Fibroblast of the aortic adventitia (primary cell): ENCODE measurements at regions not wholly inside any gene's neighbourhood (a gene's known extent, or its start where the extent isn't known, plus 50 kb on each side); places are given as distances from the start of the nearest gene placed in this dataset.

Source experiments
- DNase-seq: peaks from one replicate; pipeline ENCODE4 v3.0.0-alpha.2; 2010; ENCODE audit warnings: low read depth
- H3K4me3 ChIP-seq: 2 replicates; pipeline ENCODE4 v1.5.1; 2011; ENCODE audit warnings: low read depth, mild to moderate bottlenecking, control low read depth, low read length, moderate library complexity
- CTCF ChIP-seq: IDR thresholded peaks from 2 replicates; pipeline ENCODE4 v1.5.1; 2011; ENCODE audit warnings: mild to moderate bottlenecking, low read length, control low read depth, inconsistent platforms; ENCODE audit not compliant: insufficient read depth

GRCh38 chr15:96783746-96784145 lies 453.2 kb downstream of the NR2F2 start:
- DNase-seq = no peak
- no peak overlapping the region for H3K4me3 ChIP-seq
- TF ChIP-seq CTCF = no peak

GRCh38 chr15:96790004-96790403 lies 459.5 kb downstream of the NR2F2 start:
- no peak overlapping the region for H3K4me3 ChIP-seq
- TF ChIP-seq CTCF = no peak
- DNase-seq = no peak

GRCh38 chr15:96792216-96792615 lies 461.7 kb downstream of the NR2F2 start:
- TF ChIP-seq CTCF = no peak
- H3K4me3 ChIP-seq = no peak overlapping the region
- DNase-seq = no peak

GRCh38 chr15:96796841-96797240 lies 466.3 kb downstream of the NR2F2 start:
- H3K4me3 ChIP-seq = no peak overlapping the region
- no peak for TF ChIP-seq CTCF
- DNase-seq = no peak

- no peak for TF ChIP-seq CTCF
- DNase-seq = no peak
Measured at GRCh38 chr15:96801576-96802150, 471.2 kb downstream of the NR2F2 start.

GRCh38 chr15:96802611-96803255 lies 472.2 kb downstream of the NR2F2 start:
- TF ChIP-seq CTCF = no peak
- DNase-seq = no peak
- H3K4me3 ChIP-seq = no peak overlapping the region

More at GRCh38 chr15:96801576-96802150, 471.2 kb downstream of the NR2F2 start:
- no peak overlapping the region for H3K4me3 ChIP-seq

GRCh38 chr15:96804754-96805153 lies 474.3 kb downstream of the NR2F2 start:
- TF ChIP-seq CTCF = no peak
- no peak for DNase-seq
- H3K4me3 ChIP-seq = no peak overlapping the region
